GM21717 (cell line): ENCODE measurements at regions not wholly inside any gene's neighbourhood (a gene's known extent, or its start where the extent isn't known, plus 50 kb on each side); places are given as distances from the start of the nearest gene placed in this dataset.

ENCODE experiments used
- ATAC-seq: cut with Tn5 transposase; IDR thresholded peaks from one replicate; pipeline ENCODE4 v1.9.1; 2021; ENCODE audit warnings: mild to moderate bottlenecking, moderate library complexity; ENCODE audit not compliant: unreplicated experiment

GRCh38 chr19:30082611-30083010 is 140.6 kb downstream of the URI1 start:
- no peak for ATAC-seq

GRCh38 chr19:30083125-30083681 is 141.2 kb downstream of the URI1 start:
- ATAC-seq: no peak

GRCh38 chr19:30083701-30084156 is 141.7 kb downstream of the URI1 start:
- no peak for ATAC-seq

- no peak for ATAC-seq
These were observed 142.4 kb downstream of the URI1 start for GRCh38 chr19:30084390-30084819.

- ATAC-seq: no peak
These were observed 143.4 kb downstream of the URI1 start for GRCh38 chr19:30085394-30085793.

- ATAC-seq: no peak
These were observed 144.2 kb downstream of the URI1 start for GRCh38 chr19:30086220-30086619.

- ATAC-seq: no peak
These were observed 144.9 kb downstream of the URI1 start for GRCh38 chr19:30086916-30087315.

- ATAC-seq: no peak
These were observed 145.5 kb downstream of the URI1 start for GRCh38 chr19:30087381-30088138.

GRCh38 chr19:30088567-30088966 is 146.5 kb downstream of the URI1 start:
- ATAC-seq: no peak

GRCh38 chr19:30089086-30089665 is 147.1 kb downstream of the URI1 start:
- no peak for ATAC-seq

- no peak for ATAC-seq
These were observed 148.4 kb downstream of the URI1 start for GRCh38 chr19:30090476-30090875.

GRCh38 chr19:30090963-30091362 is 148.9 kb downstream of the URI1 start:
- ATAC-seq: no peak

GRCh38 chr19:30091456-30091855 is 149.4 kb downstream of the URI1 start:
- no peak for ATAC-seq

- no peak for ATAC-seq
These were observed 149.8 kb downstream of the URI1 start for GRCh38 chr19:30091856-30092255.

- ATAC-seq: no peak
These were observed 150.9 kb downstream of the URI1 start for GRCh38 chr19:30092721-30093569.

- ATAC-seq: no peak
These were observed 152.1 kb downstream of the URI1 start for GRCh38 chr19:30093966-30094755.

GRCh38 chr19:30094756-30095140 is 152.7 kb downstream of the URI1 start:
- ATAC-seq: no peak

- ATAC-seq: no peak
These were observed 153.1 kb downstream of the URI1 start for GRCh38 chr19:30095171-30095570.

GRCh38 chr19:30096596-30097370 is 154.7 kb downstream of the URI1 start:
- no peak for ATAC-seq
